PFSK-1 (cell line): ENCODE measurements at regions not wholly inside any gene's neighbourhood (a gene's known extent, or its start where the extent isn't known, plus 50 kb on each side); places are given as distances from the start of the nearest gene placed in this dataset.

Experiments used
- FOXP2 ChIP-seq: optimal IDR thresholded peaks from 2 replicates; pipeline ENCODE3; 2011; ENCODE audit warnings: borderline replicate concordance, control low read depth, inconsistent platforms; ENCODE audit not compliant: insufficient read depth; ENCODE audit errors: extremely low read length, extremely low read depth
- POLR2AphosphoS5 ChIP-seq: IDR thresholded peaks from 2 replicates; pipeline ENCODE4 v1.6.1; 2012; ENCODE audit warnings: low read depth, mild to moderate bottlenecking, control low read depth, low read length, moderate library complexity
- SIN3A ChIP-seq: IDR thresholded peaks from 2 replicates; pipeline ENCODE4 v1.6.1; 2012; ENCODE audit warnings: mild to moderate bottlenecking, low read length, moderate library complexity, borderline replicate concordance; ENCODE audit not compliant: insufficient read depth
- TAF1 ChIP-seq: IDR thresholded peaks from 2 replicates; pipeline ENCODE4 v1.6.1; 2012; ENCODE audit warnings: low read length, control low read depth, borderline replicate concordance; ENCODE audit not compliant: insufficient read depth
- TF ChIP-seq, protein P1 (sequence below), 2 experiments: IDR thresholded peaks; 2 replicates each; pipeline versions ENCODE4 v1.6.1 to v1.8.0; 2011 to 2012; ENCODE audit warnings: low read depth in 2 of 2, low read length in 2 of 2, control low read depth in 1 of 2, inconsistent platforms in 1 of 2, mild to moderate bottlenecking in 1 of 2, moderate library complexity in 1 of 2; ENCODE audit not compliant: insufficient read depth in 1 of 2

DNA sequence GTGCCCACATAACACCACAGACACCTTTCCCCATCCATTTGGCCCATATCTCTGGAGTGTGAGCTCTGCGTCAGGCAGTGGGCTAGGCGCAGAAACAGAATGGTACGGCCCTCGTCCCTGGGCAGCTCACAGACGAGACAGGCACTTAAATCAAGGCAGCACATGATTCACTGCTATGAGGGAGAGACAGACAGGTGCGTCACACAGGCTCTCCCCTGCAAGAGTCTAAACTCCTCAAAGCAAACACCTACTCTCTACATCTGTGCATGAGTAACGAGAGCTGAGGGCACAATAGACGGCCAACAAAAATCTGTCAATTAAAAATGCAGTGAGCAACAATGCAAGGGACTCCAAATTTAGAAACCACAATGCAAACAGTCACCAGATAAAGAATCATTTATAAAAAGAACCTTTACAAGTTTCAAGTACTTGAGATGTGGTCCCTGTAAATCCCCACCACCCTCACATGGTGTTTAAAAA, 348.9 kb downstream of the UQCRFS1 start:
- TF ChIP-seq SIN3A, result no peak
- TF ChIP-seq POLR2AphosphoS5, result no peak
- TF ChIP-seq TAF1, result no peak
- TF ChIP-seq FOXP2, result no peak
- TF ChIP-seq, protein P1, sequence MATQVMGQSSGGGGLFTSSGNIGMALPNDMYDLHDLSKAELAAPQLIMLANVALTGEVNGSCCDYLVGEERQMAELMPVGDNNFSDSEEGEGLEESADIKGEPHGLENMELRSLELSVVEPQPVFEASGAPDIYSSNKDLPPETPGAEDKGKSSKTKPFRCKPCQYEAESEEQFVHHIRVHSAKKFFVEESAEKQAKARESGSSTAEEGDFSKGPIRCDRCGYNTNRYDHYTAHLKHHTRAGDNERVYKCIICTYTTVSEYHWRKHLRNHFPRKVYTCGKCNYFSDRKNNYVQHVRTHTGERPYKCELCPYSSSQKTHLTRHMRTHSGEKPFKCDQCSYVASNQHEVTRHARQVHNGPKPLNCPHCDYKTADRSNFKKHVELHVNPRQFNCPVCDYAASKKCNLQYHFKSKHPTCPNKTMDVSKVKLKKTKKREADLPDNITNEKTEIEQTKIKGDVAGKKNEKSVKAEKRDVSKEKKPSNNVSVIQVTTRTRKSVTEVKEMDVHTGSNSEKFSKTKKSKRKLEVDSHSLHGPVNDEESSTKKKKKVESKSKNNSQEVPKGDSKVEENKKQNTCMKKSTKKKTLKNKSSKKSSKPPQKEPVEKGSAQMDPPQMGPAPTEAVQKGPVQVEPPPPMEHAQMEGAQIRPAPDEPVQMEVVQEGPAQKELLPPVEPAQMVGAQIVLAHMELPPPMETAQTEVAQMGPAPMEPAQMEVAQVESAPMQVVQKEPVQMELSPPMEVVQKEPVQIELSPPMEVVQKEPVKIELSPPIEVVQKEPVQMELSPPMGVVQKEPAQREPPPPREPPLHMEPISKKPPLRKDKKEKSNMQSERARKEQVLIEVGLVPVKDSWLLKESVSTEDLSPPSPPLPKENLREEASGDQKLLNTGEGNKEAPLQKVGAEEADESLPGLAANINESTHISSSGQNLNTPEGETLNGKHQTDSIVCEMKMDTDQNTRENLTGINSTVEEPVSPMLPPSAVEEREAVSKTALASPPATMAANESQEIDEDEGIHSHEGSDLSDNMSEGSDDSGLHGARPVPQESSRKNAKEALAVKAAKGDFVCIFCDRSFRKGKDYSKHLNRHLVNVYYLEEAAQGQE (IDR thresholded peaks at IDR 0.05; ENCODE audit: insufficient read depth in 1 of 2, low read depth in 2 of 2, low read length in 2 of 2), result no peak

DNA sequence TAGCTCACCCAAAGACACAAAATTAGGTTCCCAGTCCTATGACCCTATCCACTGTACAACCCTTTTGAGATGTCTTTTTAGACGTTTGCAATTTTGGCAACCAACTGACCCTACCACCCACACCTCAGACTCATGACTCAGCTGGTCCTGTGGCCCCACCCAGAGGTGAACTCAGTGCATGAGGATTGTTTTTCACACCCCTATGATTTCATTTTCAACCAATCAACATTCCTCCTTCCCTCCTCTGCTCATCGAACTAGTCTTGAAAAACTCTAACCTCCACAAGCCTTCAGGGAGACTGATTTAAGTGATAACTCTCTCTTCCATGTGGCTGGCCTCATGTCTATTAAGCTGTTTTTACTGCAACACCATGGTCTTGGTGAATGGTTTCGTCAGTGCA, 350.7 kb downstream of the UQCRFS1 start:
- TF ChIP-seq POLR2AphosphoS5 (no peak), FOXP2 (no peak), TAF1 (no peak), SIN3A (no peak)
- TF ChIP-seq, protein P1 (IDR thresholded peaks at IDR 0.05; ENCODE audit: insufficient read depth in 1 of 2, low read depth in 2 of 2, low read length in 2 of 2), result no peak

DNA sequence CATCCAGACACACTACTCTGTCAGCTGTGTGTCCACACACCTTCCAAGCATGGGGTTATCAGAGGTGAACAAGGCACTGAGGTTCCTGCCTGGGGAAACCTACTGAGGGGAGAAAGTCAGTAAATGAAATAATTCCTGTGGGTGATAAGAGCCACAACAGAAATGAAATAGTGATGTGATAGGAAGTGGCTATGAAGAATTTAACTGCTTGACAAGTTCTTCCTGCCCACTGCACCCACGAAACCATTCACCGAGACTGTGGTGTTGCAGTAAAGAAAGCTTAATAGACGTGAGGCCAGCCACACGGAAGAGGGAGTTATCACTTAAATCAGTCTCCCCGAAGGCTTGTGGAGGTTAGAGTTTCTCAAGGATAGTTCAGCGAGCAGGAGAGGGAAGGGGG, 353.1 kb downstream of the UQCRFS1 start:
- TF ChIP-seq FOXP2, result no peak
- TF ChIP-seq TAF1, result no peak
- TF ChIP-seq SIN3A, result no peak
- TF ChIP-seq, protein P1 (IDR thresholded peaks at IDR 0.05; ENCODE audit: insufficient read depth in 1 of 2, low read depth in 2 of 2, low read length in 2 of 2), result no peak
- TF ChIP-seq POLR2AphosphoS5, result no peak

DNA sequence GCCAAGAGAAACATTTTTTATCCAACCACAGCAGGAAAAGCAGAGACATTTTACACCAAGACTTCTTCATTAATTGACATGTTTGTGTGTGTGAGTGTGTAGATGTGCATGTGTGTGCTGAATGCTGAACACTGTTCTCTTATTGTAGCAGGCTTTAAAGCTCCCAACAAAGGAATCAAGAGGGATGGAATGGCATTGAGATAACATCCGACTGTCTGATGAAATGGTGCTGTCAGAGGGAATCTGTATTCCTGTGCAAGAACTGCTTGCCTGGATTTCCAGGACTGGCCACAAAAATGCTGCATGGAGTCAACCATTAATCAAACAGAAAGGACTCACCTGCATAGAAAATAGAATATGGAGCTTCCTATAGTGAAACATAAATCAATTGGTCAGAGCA, 354.0 kb downstream of the UQCRFS1 start:
- no peak for TF ChIP-seq TAF1
- no peak for TF ChIP-seq POLR2AphosphoS5
- no peak for TF ChIP-seq FOXP2
- TF ChIP-seq, protein P1 (IDR thresholded peaks at IDR 0.05; ENCODE audit: insufficient read depth in 1 of 2, low read depth in 2 of 2, low read length in 2 of 2), result no peak
- no peak for TF ChIP-seq SIN3A

DNA sequence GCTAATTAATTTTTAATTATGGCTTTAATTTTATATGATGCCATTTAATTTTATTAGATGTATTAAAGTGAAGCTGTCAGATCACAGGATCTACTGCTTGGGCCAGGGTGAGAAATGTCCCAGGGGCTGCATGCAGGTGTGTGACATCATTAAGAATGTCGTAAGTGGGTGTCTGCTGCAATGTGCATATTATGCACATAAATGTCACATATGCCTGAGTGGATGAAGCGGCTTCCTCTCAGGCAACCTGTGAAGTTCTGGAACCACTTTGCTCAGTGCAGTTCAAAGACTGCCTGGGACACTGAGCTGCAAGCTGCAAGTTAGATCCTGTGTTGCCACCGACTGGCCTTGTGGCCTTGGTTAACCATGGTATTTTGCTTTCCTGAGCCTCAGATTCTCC, 355.0 kb downstream of the UQCRFS1 start:
- TF ChIP-seq, protein P1 (IDR thresholded peaks at IDR 0.05; ENCODE audit: insufficient read depth in 1 of 2, low read depth in 2 of 2, low read length in 2 of 2), result no peak
- TF ChIP-seq TAF1, result no peak
- TF ChIP-seq SIN3A, result no peak
- TF ChIP-seq POLR2AphosphoS5, result no peak
- TF ChIP-seq FOXP2, result no peak
